Natural killer cell (primary cell): ENCODE measurements at regions not wholly inside any gene's neighbourhood (a gene's known extent, or its start where the extent isn't known, plus 50 kb on each side); places are given as distances from the start of the nearest gene placed in this dataset.

Source experiments
- ATAC-seq, 3 donors: fragments of 150-1000 bp in 2 of 3; fragments of 200-7000 bp in 1 of 3; cut with Tn5 transposase; 1 replicate in 1 of 3; 2 replicates in 2 of 3; pipeline ENCODE4 v1.10.0; 2021; ENCODE audit warnings: mild to moderate bottlenecking in 2 of 3, moderate library complexity in 2 of 3
- DNase-seq, 2 donors: peaks; one replicate each; pipeline versions ENCODE4 v3.0.0 to v3.0.0-alpha.2; 2013 to 2021; ENCODE audit warnings: mixed read lengths in 1 of 2
- H3K27ac ChIP-seq: one replicate; pipeline ENCODE4 v1.5.1; 2013; ENCODE audit warnings: mild to moderate bottlenecking, low read length
- H3K27me3 ChIP-seq: one replicate; pipeline ENCODE4 v1.6.1; 2013; ENCODE audit warnings: low read length; ENCODE audit not compliant: control insufficient read depth, insufficient read depth
- H3K36me3 ChIP-seq: one replicate; pipeline ENCODE4 v1.6.1; 2013; ENCODE audit warnings: low read length; ENCODE audit not compliant: control insufficient read depth, insufficient read depth
- H3K4me1 ChIP-seq: one replicate; pipeline ENCODE4 v1.6.1; 2013; ENCODE audit warnings: low read length; ENCODE audit not compliant: control insufficient read depth, insufficient read depth
- H3K4me3 ChIP-seq: one replicate; pipeline ENCODE4 v1.5.1; 2013; ENCODE audit warnings: low read length
- H3K9me3 ChIP-seq: one replicate; pipeline ENCODE4 v1.6.1; 2013; ENCODE audit warnings: low read length; ENCODE audit not compliant: control insufficient read depth, insufficient read depth
- H3K27ac Mint-ChIP-seq, 2 donors: one replicate each; pipeline ENCODE4 v1.8.0; 2022; ENCODE audit warnings: mild to moderate bottlenecking in 2 of 2, mixed read lengths in 2 of 2, moderate library complexity in 1 of 2
- H3K27me3 Mint-ChIP-seq, 2 donors: one replicate each; pipeline ENCODE4 v1.8.0; 2022; ENCODE audit warnings: low read depth in 2 of 2, mixed read lengths in 2 of 2
- H3K36me3 Mint-ChIP-seq: one replicate; pipeline ENCODE4 v1.8.0; 2022; ENCODE audit warnings: mixed read lengths
- H3K4me1 Mint-ChIP-seq, 2 donors: one replicate each; pipeline ENCODE4 v1.8.0; 2022; ENCODE audit warnings: mixed read lengths in 2 of 2
- H3K4me3 Mint-ChIP-seq: one replicate; pipeline ENCODE4 v1.8.0; 2022; ENCODE audit warnings: mild to moderate bottlenecking, moderate library complexity, mixed read lengths
- H3K9me3 Mint-ChIP-seq, 2 donors: one replicate each; pipeline ENCODE4 v1.8.0; 2022; ENCODE audit warnings: mixed read lengths in 2 of 2
- WGBS: methylation state at CpG from one replicate; pipeline ENCODE4 v1.1.7; 2013; ENCODE audit warnings: missing lambda C conversion rate; ENCODE audit not compliant: insufficient coverage; 5-methylcytosine and 5-hydroxymethylcytosine counted together
- intact Hi-C: fragments of 100-400 bp; cut with micrococcal nuclease; formaldehyde crosslinking; loops from one replicate; pipeline ENCODE4 v1.14.2; 2022
- TF ChIP-seq, protein P1 (sequence below): fragments of 200-600 bp; IDR thresholded peaks from one replicate; pipeline ENCODE4 v1.8.0; 2022; ENCODE audit warnings: antibody characterized with exemption

DNA sequence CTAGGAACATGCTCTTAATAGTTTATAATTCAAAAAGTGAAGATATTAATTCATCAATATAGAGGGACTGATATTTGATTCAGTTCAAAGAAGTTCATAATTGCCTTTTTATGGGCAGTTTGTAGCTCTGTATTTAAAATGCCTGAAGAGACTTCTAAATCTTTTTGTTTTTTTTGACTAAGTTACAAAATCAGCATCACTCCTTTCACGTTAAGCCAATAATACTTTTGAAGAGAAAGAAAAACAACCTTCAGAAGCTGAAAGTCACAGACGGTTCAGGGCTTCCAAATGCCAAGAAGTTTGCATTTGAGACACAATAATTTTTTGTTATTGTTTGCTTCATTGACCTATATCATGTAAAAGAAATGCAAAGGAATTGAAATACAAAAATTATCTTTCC lies 394.6 kb upstream of the NR2F2 start:
- WGBS: 100% methylated on average over 2 of the region's 2 CpGs
- H3K4me3 ChIP-seq: no peak overlapping the region
- TF ChIP-seq, protein P1, sequence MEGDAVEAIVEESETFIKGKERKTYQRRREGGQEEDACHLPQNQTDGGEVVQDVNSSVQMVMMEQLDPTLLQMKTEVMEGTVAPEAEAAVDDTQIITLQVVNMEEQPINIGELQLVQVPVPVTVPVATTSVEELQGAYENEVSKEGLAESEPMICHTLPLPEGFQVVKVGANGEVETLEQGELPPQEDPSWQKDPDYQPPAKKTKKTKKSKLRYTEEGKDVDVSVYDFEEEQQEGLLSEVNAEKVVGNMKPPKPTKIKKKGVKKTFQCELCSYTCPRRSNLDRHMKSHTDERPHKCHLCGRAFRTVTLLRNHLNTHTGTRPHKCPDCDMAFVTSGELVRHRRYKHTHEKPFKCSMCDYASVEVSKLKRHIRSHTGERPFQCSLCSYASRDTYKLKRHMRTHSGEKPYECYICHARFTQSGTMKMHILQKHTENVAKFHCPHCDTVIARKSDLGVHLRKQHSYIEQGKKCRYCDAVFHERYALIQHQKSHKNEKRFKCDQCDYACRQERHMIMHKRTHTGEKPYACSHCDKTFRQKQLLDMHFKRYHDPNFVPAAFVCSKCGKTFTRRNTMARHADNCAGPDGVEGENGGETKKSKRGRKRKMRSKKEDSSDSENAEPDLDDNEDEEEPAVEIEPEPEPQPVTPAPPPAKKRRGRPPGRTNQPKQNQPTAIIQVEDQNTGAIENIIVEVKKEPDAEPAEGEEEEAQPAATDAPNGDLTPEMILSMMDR: no peak
- H3K9me3 ChIP-seq: no peaks in the 10 kb centered on the region
- H3K4me1 ChIP-seq: peaks cover 8% of the 10 kb centered on the region
- H3K27me3 ChIP-seq: no peaks in the 10 kb centered on the region
- Mint-ChIP-seq H3K4me1 (peaks cover 26 to 29% of the 10 kb centered on the region in 2 donors), H3K27ac (no peak overlapping the region), H3K27me3 (peaks cover 0 to 2% of the 10 kb centered on the region in 2 donors), H3K4me3 (no peak overlapping the region), H3K9me3 (no peaks in the 10 kb centered on the region), H3K36me3 (no peaks in the 10 kb centered on the region)
- intact Hi-C loops: no loop called here
- H3K36me3 ChIP-seq: no peaks in the 10 kb centered on the region
- no peak overlapping the region for H3K27ac ChIP-seq
- DNase-seq (no peak), ATAC-seq (no peak)

GRCh38 chr15:95937128-95937528 lies 393.4 kb upstream of the NR2F2 start:
- Histone ChIP-seq H3K9me3 (no peaks in the 10 kb centered on the region), H3K4me1 (peaks cover 5% of the 10 kb centered on the region), H3K4me3 (no peak overlapping the region), H3K27ac (no peak overlapping the region), H3K36me3 (no peaks in the 10 kb centered on the region), H3K27me3 (no peaks in the 10 kb centered on the region)
- ATAC-seq: no peak
- Mint-ChIP-seq H3K9me3 (no peaks in the 10 kb centered on the region), H3K4me3 (no peak overlapping the region), H3K27ac (no peak overlapping the region), H3K36me3 (no peaks in the 10 kb centered on the region), H3K4me1 (peaks cover 21 to 24% of the 10 kb centered on the region in 2 donors), H3K27me3 (peaks cover 0 to 2% of the 10 kb centered on the region in 2 donors)
- 94% methylated on average over 2 of the region's 2 CpGs for whole genome bisulfite sequencing
- DNase-seq: no peak
- intact Hi-C loops: no loop called here
- TF ChIP-seq, protein P1: no peak

DNA sequence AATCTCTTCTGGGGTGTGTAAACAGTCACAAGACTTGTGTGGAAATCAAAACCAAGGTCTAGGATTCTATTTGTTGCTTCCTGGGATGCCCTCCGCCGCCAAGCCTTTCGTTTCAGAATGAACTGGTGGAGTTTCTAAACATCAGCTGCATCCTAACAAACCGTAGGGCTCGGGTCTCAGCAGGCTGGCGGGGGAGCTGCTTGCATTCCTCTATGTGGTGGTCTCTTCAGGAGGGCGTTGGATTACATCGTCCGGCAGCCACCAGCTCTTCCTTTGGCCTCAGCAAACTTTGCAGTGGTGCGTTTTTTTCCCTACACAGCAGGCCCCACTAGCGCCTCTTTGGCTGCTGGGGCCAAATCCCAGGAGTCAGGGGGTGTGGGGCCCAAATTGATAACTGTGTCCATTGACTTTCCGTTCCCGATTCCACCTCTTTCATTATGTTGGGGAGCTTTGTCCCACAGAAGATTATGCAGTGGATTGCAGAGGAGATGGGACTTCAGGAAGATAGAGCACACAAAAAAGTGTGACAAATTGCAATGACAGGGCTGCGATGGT lies 390.0 kb upstream of the NR2F2 start:
- Histone ChIP-seq H3K4me1 (no peaks in the 10 kb centered on the region), H3K36me3 (no peaks in the 10 kb centered on the region), H3K27ac (no peak overlapping the region), H3K9me3 (no peaks in the 10 kb centered on the region), H3K27me3 (no peaks in the 10 kb centered on the region), H3K4me3 (no peak overlapping the region)
- H3K27ac Mint-ChIP-seq: no peak overlapping the region
- intact Hi-C loops: no loop called here
- TF ChIP-seq, protein P1: no peak
- ATAC-seq: no peak
- H3K36me3 Mint-ChIP-seq: no peaks in the 10 kb centered on the region
- DNase-seq: no peak
- H3K27me3 Mint-ChIP-seq: peaks cover 5% of the 10 kb centered on the region in 2 donors
- WGBS: 93% methylated on average over 13 of the region's 14 CpGs
- no peaks in the 10 kb centered on the region for H3K4me1 Mint-ChIP-seq
- no peaks in the 10 kb centered on the region for H3K9me3 Mint-ChIP-seq
- no peak overlapping the region for H3K4me3 Mint-ChIP-seq

- ATAC-seq: no peak
Observed at GRCh38 chr15:95944193-95944592, 386.3 kb upstream of the NR2F2 start.

More at GRCh38 chr15:95944193-95944592, 386.3 kb upstream of the NR2F2 start:
- Mint-ChIP-seq H3K4me3 (no peak overlapping the region), H3K27me3 (peaks cover 11% of the 10 kb centered on the region in 2 donors), H3K27ac (no peak overlapping the region), H3K4me1 (no peaks in the 10 kb centered on the region), H3K36me3 (no peaks in the 10 kb centered on the region), H3K9me3 (no peaks in the 10 kb centered on the region)
- no peak overlapping the region for H3K27ac ChIP-seq
- no peaks in the 10 kb centered on the region for H3K9me3 ChIP-seq
- WGBS: no CpG with 5 or more reads among the region's 1 CpG
- no peak overlapping the region for H3K4me3 ChIP-seq
- intact Hi-C loops: no loop called here
- no peak for DNase-seq
- H3K4me1 ChIP-seq: no peaks in the 10 kb centered on the region
- H3K27me3 ChIP-seq: no peaks in the 10 kb centered on the region
- TF ChIP-seq, protein P1: no peak
- no peaks in the 10 kb centered on the region for H3K36me3 ChIP-seq
